A673 (cell line): ENCODE measurements at regions not wholly inside any gene's neighbourhood (a gene's known extent, or its start where the extent isn't known, plus 50 kb on each side); places are given as distances from the start of the nearest gene placed in this dataset.

ENCODE experiments used
- EZH2 ChIP-seq: fragments of 200-600 bp; sonication (generic); IDR thresholded peaks from 2 replicates; pipeline ENCODE4 v1.6.1; 2017; ENCODE audit warnings: borderline replicate concordance, low read depth, mild to moderate bottlenecking, mixed read lengths, antibody characterized with exemption, low read length; ENCODE audit not compliant: poor library complexity, severe bottlenecking
- TF ChIP-seq, protein P1 (sequence below): fragments of 300-800, 200-600 bp; sonication (generic); conservative IDR thresholded peaks from 2 replicates; pipeline ENCODE4 v1.5.1; 2017; ENCODE audit warnings: low read depth, mild to moderate bottlenecking, antibody characterized with exemption, low read length, moderate library complexity, mixed read lengths

GRCh38 chr12:30357766-30358490 lies 337.7 kb downstream of the IPO8 start:
- TF ChIP-seq, protein P1, sequence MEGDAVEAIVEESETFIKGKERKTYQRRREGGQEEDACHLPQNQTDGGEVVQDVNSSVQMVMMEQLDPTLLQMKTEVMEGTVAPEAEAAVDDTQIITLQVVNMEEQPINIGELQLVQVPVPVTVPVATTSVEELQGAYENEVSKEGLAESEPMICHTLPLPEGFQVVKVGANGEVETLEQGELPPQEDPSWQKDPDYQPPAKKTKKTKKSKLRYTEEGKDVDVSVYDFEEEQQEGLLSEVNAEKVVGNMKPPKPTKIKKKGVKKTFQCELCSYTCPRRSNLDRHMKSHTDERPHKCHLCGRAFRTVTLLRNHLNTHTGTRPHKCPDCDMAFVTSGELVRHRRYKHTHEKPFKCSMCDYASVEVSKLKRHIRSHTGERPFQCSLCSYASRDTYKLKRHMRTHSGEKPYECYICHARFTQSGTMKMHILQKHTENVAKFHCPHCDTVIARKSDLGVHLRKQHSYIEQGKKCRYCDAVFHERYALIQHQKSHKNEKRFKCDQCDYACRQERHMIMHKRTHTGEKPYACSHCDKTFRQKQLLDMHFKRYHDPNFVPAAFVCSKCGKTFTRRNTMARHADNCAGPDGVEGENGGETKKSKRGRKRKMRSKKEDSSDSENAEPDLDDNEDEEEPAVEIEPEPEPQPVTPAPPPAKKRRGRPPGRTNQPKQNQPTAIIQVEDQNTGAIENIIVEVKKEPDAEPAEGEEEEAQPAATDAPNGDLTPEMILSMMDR: no peak
- TF ChIP-seq EZH2: no peak
